H1 (cell line): ENCODE measurements at regions not wholly inside any gene's neighbourhood (a gene's known extent, or its start where the extent isn't known, plus 50 kb on each side); places are given as distances from the start of the nearest gene placed in this dataset.

Experiments used
- BACH1 ChIP-seq: IDR thresholded peaks from 2 replicates; pipeline ENCODE4 v1.6.1; 2012; ENCODE audit warnings: low read length, improper control_type of control experiment
- CHD7 ChIP-seq: fragments of 300-600 bp; sonication (generic); IDR thresholded peaks from 2 replicates; pipeline ENCODE4 v1.7.1; 2012; ENCODE audit warnings: low read length, moderate library complexity, mild to moderate bottlenecking, inconsistent platforms; ENCODE audit not compliant: insufficient replicate concordance
- CREB1 ChIP-seq: IDR thresholded peaks from 2 replicates; pipeline ENCODE4 v1.6.1; 2012; ENCODE audit warnings: inconsistent platforms
- E2F6 ChIP-seq: IDR thresholded peaks from 2 replicates; pipeline ENCODE4 v1.6.1; 2012; ENCODE audit warnings: inconsistent platforms
- EZH2 ChIP-seq: fragments of 200-600 bp; sonication (generic); IDR thresholded peaks from 2 replicates; pipeline ENCODE4 v1.7.1; 2012; ENCODE audit warnings: low read depth, mild to moderate bottlenecking, moderate library complexity, low read length, inconsistent platforms; ENCODE audit not compliant: severe bottlenecking
- GABPA ChIP-seq: IDR thresholded peaks from 2 replicates; pipeline ENCODE4 v1.6.1; 2011; ENCODE audit warnings: mild to moderate bottlenecking, low read length, moderate library complexity, borderline replicate concordance; ENCODE audit not compliant: insufficient read depth
- MAX ChIP-seq: IDR thresholded peaks from 2 replicates; pipeline ENCODE4 v1.6.1; 2012; ENCODE audit warnings: inconsistent platforms
- RFX5 ChIP-seq: IDR thresholded peaks from 2 replicates; pipeline ENCODE4 v1.6.1; 2011; ENCODE audit warnings: low read depth, low read length, improper control_type of control experiment, borderline replicate concordance
- SIX5 ChIP-seq: IDR thresholded peaks from 2 replicates; pipeline ENCODE4 v1.6.1; 2011; ENCODE audit warnings: mild to moderate bottlenecking, low read depth, low read length
- SP1 ChIP-seq: IDR thresholded peaks from 2 replicates; pipeline ENCODE4 v1.6.1; 2011; ENCODE audit warnings: low read depth, low read length
- SP4 ChIP-seq: IDR thresholded peaks from 2 replicates; pipeline ENCODE4 v1.6.1; 2012; ENCODE audit warnings: low read length, inconsistent platforms
- SUZ12 ChIP-seq: fragments of 200-600 bp; sonication (generic); IDR thresholded peaks from 2 replicates; pipeline ENCODE4 v1.6.1; 2012; ENCODE audit warnings: mild to moderate bottlenecking, inconsistent platforms, low read length, moderate library complexity, mixed read lengths
- TEAD4 ChIP-seq: IDR thresholded peaks from 2 replicates; pipeline ENCODE4 v1.6.1; 2012; ENCODE audit warnings: low read depth, low read length, inconsistent platforms, mixed read lengths

GRCh38 chr13:111621164-111621563 is 300.7 kb downstream of the TEX29 start (continued):
- TF ChIP-seq CHD7, result no peak
- TF ChIP-seq SIX5, result no peak
- TF ChIP-seq RFX5, result no peak
- no peak for TF ChIP-seq E2F6
- no peak for TF ChIP-seq BACH1
- no peak for TF ChIP-seq GABPA
- TF ChIP-seq TEAD4, result no peak
- TF ChIP-seq MAX, result no peak
- TF ChIP-seq SP1, result no peak
- TF ChIP-seq SP4, result no peak
- no peak for TF ChIP-seq EZH2
- TF ChIP-seq CREB1, result no peak
- TF ChIP-seq SUZ12, result no peak
